ENCODE measurements at regions not wholly inside any gene's neighbourhood (a gene's known extent, or its start where the extent isn't known, plus 50 kb on each side); places are given as distances from the start of the nearest gene placed in this dataset.

GRCh38 chr5:167177736-167178135 lies 1113.7 kb upstream of the WWC1 start:
- TF ChIP-seq CTCF (optimal IDR thresholded peaks at IDR 0.05 in 1 of 3, IDR thresholded peaks at IDR 0.05 in 1 of 3, conservative IDR thresholded peaks at IDR 0.05 in 1 of 3; ENCODE audit: extremely low read depth in 1 of 3, insufficient read depth in 2 of 3, low read length in 3 of 3) (no peak), EZH2 (IDR thresholded peaks at IDR 0.05; ENCODE audit: low read length) (no peak)

Measured in keratinocyte (primary cell).